Putamen (tissue), 1 donor: ENCODE measurements at regions not wholly inside any gene's neighbourhood (a gene's known extent, or its start where the extent isn't known, plus 50 kb on each side); places are given as distances from the start of the nearest gene placed in this dataset.
"Not testable (repeated sequence)": the region's sequence is repeated elsewhere in the genome, so short reads cannot be mapped to it uniquely, and the experiment has no call there.

Source experiments
- DNase-seq: peaks from one replicate; pipeline ENCODE4 v3.0.0-alpha.2; 2016; ENCODE audit warnings: low spot score

GRCh38 chr5:36739751-36740221, 133.4 kb downstream of the SLC1A3 start:
- peak; percentile 40 for DNase-seq

DNA sequence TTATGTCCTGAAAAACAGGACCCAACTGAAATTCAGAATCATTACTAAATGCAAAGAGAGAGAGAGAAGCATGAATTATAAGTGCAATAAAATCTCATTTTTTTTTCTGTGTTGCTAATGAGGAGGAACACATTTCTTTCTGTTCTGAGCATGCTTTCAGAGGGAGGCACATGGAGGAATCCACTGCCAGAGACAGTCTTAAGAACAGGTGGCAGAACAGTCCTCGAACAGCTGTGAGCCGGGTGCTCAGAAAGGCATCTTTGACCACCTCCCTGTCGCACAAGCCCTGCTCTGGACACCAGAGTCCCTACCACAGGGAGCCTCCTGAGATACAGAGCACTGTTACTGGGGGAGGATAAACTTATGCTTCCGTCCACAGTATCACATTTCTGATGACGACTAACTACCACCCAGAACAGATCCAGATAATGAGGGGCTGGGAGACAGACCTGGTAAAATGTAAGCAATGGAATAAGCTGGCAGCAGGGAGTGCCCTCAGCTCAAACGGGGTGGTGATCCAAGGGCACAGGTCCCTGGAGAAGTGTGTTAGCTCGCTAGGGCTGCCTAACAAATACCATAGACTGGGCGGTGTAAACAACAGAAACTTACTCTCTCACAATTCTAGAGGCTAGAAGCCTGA, 134.0 kb downstream of the SLC1A3 start:
- no peak for DNase-seq

DNA sequence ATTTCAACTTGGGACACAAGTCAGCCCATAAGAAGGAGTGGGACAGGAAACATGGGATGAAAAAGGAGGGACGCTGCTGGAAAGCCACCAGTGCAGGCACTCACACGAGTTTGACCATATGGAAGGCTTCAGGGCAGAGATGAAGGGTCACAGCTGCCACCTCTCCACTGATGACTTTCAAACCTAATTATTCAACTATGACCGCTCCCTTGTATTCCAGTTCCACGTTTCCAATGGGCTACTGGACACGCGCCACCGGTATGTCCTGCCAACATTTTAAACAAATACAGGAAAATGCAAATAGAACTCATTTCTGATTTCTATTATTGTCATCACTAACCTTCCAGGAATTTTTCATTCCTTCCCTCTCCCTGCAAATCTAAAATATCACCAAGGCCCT, 134.7 kb downstream of the SLC1A3 start:
- no peak for DNase-seq

- peak; percentile 36 for DNase-seq
Measured at GRCh38 chr5:36743891-36744772, 132.4 kb upstream of the NIPBL start.

GRCh38 chr5:36744773-36745589, 131.6 kb upstream of the NIPBL start:
- DNase-seq, result peak; percentile 14

DNA sequence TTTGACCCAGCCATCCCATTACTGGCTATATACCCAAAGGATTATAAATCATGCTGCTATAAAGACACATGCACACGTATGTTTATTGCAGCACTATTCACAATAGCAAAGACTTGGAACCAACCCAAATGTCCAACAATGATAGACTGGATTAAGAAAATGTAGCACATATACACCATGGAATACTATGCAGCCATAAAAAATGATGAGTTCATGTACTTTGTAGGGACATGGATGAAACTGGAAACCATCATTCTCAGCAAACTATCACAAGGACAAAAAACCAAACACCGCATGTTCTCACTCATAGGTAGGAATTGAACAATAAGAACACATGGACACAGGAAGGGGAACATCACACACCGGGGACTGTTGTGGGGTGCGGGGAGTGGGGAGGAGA, 128.8 kb upstream of the NIPBL start:
- not testable (repeated sequence) for DNase-seq

DNA sequence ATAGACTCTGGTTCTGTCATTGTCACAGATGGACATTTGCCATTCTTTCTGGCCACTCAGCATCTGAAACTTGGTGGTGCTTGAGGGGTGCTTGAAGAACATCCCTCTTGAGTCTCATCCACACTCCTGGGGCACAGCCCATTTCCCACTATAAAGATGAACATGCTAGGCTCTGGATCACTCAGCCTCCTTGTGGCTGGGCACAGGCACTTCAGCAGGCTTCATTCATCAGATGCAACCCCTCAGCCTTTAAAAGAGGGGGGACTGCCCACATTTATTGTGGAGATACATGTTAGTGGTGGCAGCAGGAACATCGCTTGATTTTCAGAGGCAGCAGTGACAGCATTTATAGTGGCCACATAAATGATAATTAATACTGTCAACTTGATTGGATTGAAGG, 124.7 kb upstream of the NIPBL start:
- no peak for DNase-seq

- DNase-seq, result no peak
Measured at GRCh38 chr5:36755342-36755741, 121.2 kb upstream of the NIPBL start.

DNA sequence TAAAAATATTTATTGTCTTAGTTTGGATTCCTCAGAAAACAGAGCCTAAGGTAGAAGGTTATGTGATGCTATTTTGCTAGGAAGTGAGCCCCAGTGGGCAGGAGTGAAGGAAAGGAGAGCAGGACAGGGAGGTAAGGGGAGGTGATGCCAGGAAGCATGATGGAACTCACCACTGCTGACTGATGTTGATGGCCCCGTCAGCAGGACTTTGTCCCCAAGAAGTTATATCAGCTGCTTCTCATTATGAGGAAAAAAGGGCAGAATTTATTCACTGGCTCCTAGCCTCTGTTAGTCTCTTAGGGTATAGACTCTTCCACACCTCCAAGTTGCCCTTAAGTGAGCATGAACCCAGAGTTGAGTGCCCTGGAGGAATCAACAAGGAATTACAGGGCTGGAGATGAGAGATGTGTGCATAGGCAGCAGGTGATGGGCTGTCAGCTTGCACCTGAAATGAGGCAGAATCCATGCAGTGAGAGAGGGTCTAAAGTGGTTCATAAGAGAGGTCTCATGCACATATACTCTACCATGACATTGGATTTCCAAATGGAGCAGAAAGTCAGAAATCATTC, 120.6 kb upstream of the NIPBL start:
- DNase-seq, result no peak

DNA sequence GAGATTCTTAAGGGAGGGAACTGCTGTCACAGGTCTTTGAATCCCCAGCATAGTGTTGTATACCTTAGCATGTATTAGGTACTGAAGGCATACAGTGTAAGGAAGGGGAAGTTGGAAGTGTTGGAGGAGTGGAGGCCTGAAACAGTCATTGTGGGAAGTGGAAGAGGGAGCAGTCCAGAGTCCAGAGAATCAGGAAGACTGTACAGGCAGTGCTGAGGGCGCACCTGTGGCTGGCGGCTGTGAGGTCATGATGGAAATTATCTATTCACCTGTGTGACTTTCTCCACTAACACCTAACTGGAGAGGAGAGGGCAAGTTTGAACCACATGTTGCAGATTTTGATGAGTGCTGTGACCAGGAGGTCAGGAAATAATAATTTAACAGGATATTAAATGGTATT, 119.7 kb upstream of the NIPBL start:
- DNase-seq, result no peak

- no peak for DNase-seq
Measured at GRCh38 chr5:36759117-36759516, 117.5 kb upstream of the NIPBL start.

- DNase-seq, result no peak
Measured at GRCh38 chr5:36763454-36763853, 113.1 kb upstream of the NIPBL start.

- DNase-seq, result no peak
Measured at GRCh38 chr5:36765876-36766275, 110.7 kb upstream of the NIPBL start.

DNA sequence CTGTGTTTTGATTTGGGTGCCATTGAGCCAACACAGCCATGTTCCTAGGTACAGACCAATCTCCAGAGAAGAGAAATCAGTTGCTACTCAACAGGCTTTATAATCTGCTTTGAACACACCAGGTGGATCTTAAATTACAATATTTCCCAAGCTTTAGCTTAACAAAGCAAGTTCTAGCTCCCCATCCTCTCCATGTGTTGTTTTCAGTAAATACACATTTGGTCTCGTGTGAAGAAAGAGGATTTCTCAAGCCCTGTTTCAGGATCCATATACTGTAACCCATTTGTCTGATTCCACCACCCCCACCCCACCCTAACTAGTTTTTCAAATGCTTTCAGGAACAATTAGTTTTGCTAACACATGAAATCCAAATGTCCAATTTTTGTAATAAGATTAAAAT, 109.6 kb upstream of the NIPBL start:
- DNase-seq, result no peak

DNA sequence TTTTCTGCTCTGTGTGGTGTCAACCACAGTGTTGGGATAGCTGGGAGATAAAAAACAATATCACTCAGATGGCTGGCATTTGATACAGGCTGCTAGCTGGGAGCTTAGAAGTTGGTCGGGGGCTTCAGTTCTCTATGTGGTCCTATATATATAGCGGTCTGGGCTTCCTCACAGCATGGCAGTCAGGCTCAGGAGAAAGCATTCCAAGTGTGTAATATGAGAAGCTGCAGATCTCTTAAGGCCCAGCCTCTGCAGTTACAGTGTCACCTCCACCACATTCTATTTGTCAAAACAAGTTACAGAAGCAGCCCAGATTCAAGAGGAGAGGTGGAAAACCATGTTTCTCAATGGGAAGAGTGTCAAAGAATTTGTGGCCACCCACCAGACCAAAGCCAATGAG, 108.1 kb upstream of the NIPBL start:
- DNase-seq, result no peak

DNA sequence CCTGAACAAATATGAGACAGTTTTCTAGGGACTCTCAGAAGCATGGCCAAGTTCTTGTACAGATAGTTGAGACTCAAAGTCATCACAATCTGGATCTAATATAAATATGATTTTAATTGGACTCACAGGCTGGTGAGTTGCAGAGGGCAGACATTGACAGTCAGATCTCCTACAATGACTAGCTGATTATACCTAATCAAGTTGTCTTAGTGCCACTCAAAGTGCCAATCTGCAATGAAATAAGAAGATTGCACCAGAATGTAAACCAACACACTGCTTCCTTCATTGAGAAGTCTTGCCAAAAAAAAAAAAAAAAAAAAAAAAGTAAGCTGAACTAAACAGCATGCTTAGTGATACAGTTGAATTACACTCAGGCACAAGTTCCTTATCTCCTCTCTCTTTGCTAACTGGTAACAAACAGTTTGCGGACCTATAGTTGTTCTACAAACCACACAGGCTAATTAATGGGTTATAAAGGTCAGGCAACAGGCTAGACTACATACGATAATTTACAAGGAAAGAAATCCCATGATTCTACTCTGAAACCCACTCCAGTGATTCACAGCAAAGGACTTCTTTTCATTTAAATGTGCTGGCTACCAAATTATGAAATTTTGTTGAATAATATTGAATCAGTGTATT, 107.3 kb upstream of the NIPBL start:
- DNase-seq, result no peak

- no peak for DNase-seq
Measured at GRCh38 chr5:36770125-36770524, 106.4 kb upstream of the NIPBL start.

- no peak for DNase-seq
Measured at GRCh38 chr5:36772276-36773140, 104.1 kb upstream of the NIPBL start.

DNA sequence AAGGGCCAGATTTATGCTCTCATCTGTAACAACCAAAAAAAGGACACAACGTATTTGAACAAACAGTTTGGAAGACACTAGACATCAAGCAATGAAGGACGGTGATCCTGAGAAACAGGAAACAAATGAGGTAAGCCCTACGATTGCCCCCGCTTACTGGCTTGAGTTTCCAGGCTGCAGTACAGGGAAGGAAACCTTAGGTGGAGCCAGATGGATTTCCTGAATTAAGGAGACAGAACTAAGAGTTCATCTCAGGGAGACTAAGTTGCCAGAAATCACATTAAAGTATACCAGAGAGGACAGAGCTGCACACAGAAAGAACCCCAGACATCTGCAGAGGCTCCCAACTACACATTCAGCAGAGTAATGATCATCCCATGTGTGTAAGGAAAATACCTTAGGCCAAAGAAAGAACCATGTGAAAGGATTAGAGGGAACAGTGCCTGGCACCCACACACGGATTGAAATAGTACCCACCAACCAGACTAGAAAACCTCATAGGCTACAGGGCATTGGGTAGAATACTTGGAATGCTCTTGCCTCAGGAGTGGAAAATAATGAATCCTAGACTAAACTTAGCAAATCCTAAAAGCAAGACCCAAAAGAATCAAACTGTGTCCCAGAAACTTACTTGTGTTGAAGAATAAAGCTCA, 99.3 kb upstream of the NIPBL start:
- peak; percentile 2 for DNase-seq

GRCh38 chr5:36778336-36778735, 98.2 kb upstream of the NIPBL start:
- DNase-seq, result no peak
